Neural cell (in vitro differentiated cells): ENCODE measurements at regions not wholly inside any gene's neighbourhood (a gene's known extent, or its start where the extent isn't known, plus 50 kb on each side); places are given as distances from the start of the nearest gene placed in this dataset.

Experiments
- EP300 ChIP-seq: fragments of 450-650 bp; conservative IDR thresholded peaks from 2 replicates; pipeline ENCODE4 v1.6.1; 2014; ENCODE audit warnings: antibody characterized with exemption, mild to moderate bottlenecking, moderate library complexity; ENCODE audit not compliant: poor library complexity, severe bottlenecking
- EZH2 ChIP-seq: fragments of 200-600, 300-800 bp; shearing (Covaris generic), sonication (generic); IDR thresholded peaks from 2 replicates; pipeline ENCODE4 v1.6.1; 2014; ENCODE audit warnings: antibody characterized with exemption, low read length, borderline replicate concordance, mild to moderate bottlenecking; ENCODE audit not compliant: insufficient read depth, poor library complexity, severe bottlenecking
- POLR2AphosphoS5 ChIP-seq: IDR thresholded peaks from 2 replicates; pipeline ENCODE4 v1.6.1; 2012
- RAD21 ChIP-seq: fragments of 450-650 bp; conservative IDR thresholded peaks from 2 replicates; pipeline ENCODE4 v1.6.1; 2014; ENCODE audit warnings: antibody characterized with exemption, mild to moderate bottlenecking, moderate library complexity
- SMC3 ChIP-seq: fragments of 450-650 bp; conservative IDR thresholded peaks from 2 replicates; pipeline ENCODE4 v1.6.1; 2014; ENCODE audit warnings: antibody characterized with exemption, mild to moderate bottlenecking, moderate library complexity; ENCODE audit not compliant: poor library complexity
- TAF1 ChIP-seq: IDR thresholded peaks from 2 replicates; pipeline ENCODE4 v1.6.1; 2012; ENCODE audit warnings: low read depth
- TF ChIP-seq, protein P1 (sequence below): IDR thresholded peaks from 2 replicates; pipeline ENCODE4 v1.6.1; 2012; ENCODE audit warnings: borderline replicate concordance
- TF ChIP-seq, protein P2 (sequence below): fragments of 450-650 bp; IDR thresholded peaks from 2 replicates; pipeline ENCODE4 v1.5.1; 2014; ENCODE audit warnings: antibody characterized with exemption, mild to moderate bottlenecking, moderate library complexity; ENCODE audit not compliant: poor library complexity, severe bottlenecking

DNA sequence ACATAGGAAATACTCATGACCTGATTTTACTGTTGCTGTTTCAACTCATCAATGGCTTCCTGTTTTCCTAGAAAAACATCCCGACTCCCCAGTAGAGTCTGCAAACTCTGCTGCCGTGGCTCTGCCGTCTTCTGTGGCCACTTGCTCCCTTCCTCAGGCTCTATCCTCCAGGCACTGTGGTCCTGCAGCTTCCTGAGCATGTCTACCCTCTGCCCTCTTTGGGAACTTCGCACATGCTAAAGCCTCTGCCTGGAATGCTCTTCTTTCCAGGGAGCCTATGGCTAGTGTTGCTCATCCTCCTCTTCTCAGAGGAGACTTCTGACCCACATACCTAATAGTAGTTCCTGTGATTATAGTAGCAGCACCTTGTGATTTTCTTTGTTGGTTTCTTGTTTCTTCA is 256.9 kb downstream of the MAN2A1 start:
- TF ChIP-seq EZH2 = no peak
- no peak for TF ChIP-seq POLR2AphosphoS5
- TF ChIP-seq, protein P1, sequence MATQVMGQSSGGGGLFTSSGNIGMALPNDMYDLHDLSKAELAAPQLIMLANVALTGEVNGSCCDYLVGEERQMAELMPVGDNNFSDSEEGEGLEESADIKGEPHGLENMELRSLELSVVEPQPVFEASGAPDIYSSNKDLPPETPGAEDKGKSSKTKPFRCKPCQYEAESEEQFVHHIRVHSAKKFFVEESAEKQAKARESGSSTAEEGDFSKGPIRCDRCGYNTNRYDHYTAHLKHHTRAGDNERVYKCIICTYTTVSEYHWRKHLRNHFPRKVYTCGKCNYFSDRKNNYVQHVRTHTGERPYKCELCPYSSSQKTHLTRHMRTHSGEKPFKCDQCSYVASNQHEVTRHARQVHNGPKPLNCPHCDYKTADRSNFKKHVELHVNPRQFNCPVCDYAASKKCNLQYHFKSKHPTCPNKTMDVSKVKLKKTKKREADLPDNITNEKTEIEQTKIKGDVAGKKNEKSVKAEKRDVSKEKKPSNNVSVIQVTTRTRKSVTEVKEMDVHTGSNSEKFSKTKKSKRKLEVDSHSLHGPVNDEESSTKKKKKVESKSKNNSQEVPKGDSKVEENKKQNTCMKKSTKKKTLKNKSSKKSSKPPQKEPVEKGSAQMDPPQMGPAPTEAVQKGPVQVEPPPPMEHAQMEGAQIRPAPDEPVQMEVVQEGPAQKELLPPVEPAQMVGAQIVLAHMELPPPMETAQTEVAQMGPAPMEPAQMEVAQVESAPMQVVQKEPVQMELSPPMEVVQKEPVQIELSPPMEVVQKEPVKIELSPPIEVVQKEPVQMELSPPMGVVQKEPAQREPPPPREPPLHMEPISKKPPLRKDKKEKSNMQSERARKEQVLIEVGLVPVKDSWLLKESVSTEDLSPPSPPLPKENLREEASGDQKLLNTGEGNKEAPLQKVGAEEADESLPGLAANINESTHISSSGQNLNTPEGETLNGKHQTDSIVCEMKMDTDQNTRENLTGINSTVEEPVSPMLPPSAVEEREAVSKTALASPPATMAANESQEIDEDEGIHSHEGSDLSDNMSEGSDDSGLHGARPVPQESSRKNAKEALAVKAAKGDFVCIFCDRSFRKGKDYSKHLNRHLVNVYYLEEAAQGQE = no peak
- TF ChIP-seq, protein P2, sequence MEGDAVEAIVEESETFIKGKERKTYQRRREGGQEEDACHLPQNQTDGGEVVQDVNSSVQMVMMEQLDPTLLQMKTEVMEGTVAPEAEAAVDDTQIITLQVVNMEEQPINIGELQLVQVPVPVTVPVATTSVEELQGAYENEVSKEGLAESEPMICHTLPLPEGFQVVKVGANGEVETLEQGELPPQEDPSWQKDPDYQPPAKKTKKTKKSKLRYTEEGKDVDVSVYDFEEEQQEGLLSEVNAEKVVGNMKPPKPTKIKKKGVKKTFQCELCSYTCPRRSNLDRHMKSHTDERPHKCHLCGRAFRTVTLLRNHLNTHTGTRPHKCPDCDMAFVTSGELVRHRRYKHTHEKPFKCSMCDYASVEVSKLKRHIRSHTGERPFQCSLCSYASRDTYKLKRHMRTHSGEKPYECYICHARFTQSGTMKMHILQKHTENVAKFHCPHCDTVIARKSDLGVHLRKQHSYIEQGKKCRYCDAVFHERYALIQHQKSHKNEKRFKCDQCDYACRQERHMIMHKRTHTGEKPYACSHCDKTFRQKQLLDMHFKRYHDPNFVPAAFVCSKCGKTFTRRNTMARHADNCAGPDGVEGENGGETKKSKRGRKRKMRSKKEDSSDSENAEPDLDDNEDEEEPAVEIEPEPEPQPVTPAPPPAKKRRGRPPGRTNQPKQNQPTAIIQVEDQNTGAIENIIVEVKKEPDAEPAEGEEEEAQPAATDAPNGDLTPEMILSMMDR = no peak
- TF ChIP-seq RAD21 = no peak
- TF ChIP-seq EP300 = no peak
- no peak for TF ChIP-seq SMC3
- TF ChIP-seq TAF1 = no peak
